Vagina (tissue), 2 donors: ENCODE measurements at regions not wholly inside any gene's neighbourhood (a gene's known extent, or its start where the extent isn't known, plus 50 kb on each side); places are given as distances from the start of the nearest gene placed in this dataset.

Experiments
- DNase-seq, 2 donors: peaks; one replicate each; pipeline ENCODE4 v3.0.0-alpha.2; 2017; ENCODE audit errors: extremely low spot score in 2 of 2
- H3K27ac ChIP-seq: fragments of 200-600 bp; sonication (generic); one replicate; pipeline ENCODE4 v1.5.1; 2019
- H3K27me3 ChIP-seq: fragments of 200-600 bp; sonication (generic); one replicate; pipeline ENCODE4 v1.5.1; 2019
- H3K36me3 ChIP-seq, 2 donors: fragments of 200-600 bp; sonication (generic); one replicate each; pipeline ENCODE4 v1.5.1; 2017 to 2019
- H3K4me1 ChIP-seq: fragments of 200-600 bp; sonication (generic); one replicate; pipeline ENCODE4 v1.5.1; 2019
- H3K4me3 ChIP-seq, 2 donors: fragments of 200-600 bp; sonication (generic); 1 replicate in 1 of 2; 2 replicates in 1 of 2; pipeline ENCODE4 v1.5.1; 2016 to 2019
- H3K9me3 ChIP-seq: fragments of 200-600 bp; sonication (generic); one replicate; pipeline ENCODE4 v1.5.1; 2019
- POLR2A ChIP-seq, 2 donors: fragments of 450-650 bp; IDR thresholded peaks; one replicate each; pipeline ENCODE4 v1.6.1; 2017; ENCODE audit warnings: antibody characterized with exemption in 2 of 2, mild to moderate bottlenecking in 2 of 2, moderate library complexity in 2 of 2
- POLR2AphosphoS5 ChIP-seq, 2 donors: sonication (generic); formaldehyde crosslinking; IDR thresholded peaks; one replicate each; pipeline ENCODE4 v1.9.0; 2017; ENCODE audit warnings: antibody characterized with exemption in 2 of 2, mild to moderate bottlenecking in 2 of 2, low read depth in 1 of 2; ENCODE audit not compliant: insufficient read depth in 1 of 2
- intact Hi-C: fragments of 100-400 bp; cut with DNase I; formaldehyde crosslinking; loops from one replicate; pipeline ENCODE4 v1.15.1; 2023
- TF ChIP-seq, protein P1 (sequence below), 3 experiments: fragments of 450-650 bp in 2 of 3; fragments of 200-600 bp in 1 of 3; sonication (generic) in 1 of 3; IDR thresholded peaks; one replicate each; pipeline ENCODE4 v1.5.1; 2017 to 2019; ENCODE audit warnings: antibody characterized with exemption in 3 of 3, mild to moderate bottlenecking in 2 of 3, moderate library complexity in 2 of 3

DNA sequence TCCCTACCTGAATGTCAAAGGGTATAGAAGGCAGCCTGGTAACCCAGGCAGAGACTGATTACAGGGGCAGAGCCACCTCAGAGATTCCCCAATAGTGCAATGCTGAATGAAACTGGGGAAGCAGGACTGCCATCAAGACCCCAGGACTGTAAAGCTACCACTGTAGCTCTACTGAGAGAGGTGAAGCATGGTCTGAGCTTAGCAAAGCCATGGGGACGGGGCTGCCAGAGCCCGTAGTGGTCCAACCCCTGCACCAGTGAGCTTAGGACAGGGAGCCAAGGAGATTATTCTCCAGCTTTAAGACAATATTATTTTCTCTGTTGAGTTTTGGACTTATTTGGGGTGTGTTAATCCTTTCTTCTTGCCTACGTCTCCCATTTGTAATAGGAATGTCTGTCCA lies 679.3 kb upstream of the GRAMD2B start:
- no peaks in the 10 kb centered on the region for H3K27me3 ChIP-seq
- no peaks in the 10 kb centered on the region for H3K4me1 ChIP-seq
- no peak overlapping the region for H3K27ac ChIP-seq
- intact Hi-C loops: no loop called here
- no peak for DNase-seq
- no peaks in the 10 kb centered on the region for H3K9me3 ChIP-seq
- no peak overlapping the region for H3K4me3 ChIP-seq
- H3K36me3 ChIP-seq: no peaks in the 10 kb centered on the region
- TF ChIP-seq POLR2A (IDR thresholded peaks at IDR 0.05) (no peak), POLR2AphosphoS5 (IDR thresholded peaks at IDR 0.05; ENCODE audit: insufficient read depth in 1 of 2, low read depth in 1 of 2) (no peak)
- TF ChIP-seq, protein P1, sequence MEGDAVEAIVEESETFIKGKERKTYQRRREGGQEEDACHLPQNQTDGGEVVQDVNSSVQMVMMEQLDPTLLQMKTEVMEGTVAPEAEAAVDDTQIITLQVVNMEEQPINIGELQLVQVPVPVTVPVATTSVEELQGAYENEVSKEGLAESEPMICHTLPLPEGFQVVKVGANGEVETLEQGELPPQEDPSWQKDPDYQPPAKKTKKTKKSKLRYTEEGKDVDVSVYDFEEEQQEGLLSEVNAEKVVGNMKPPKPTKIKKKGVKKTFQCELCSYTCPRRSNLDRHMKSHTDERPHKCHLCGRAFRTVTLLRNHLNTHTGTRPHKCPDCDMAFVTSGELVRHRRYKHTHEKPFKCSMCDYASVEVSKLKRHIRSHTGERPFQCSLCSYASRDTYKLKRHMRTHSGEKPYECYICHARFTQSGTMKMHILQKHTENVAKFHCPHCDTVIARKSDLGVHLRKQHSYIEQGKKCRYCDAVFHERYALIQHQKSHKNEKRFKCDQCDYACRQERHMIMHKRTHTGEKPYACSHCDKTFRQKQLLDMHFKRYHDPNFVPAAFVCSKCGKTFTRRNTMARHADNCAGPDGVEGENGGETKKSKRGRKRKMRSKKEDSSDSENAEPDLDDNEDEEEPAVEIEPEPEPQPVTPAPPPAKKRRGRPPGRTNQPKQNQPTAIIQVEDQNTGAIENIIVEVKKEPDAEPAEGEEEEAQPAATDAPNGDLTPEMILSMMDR (IDR thresholded peaks at IDR 0.05): no peak

DNA sequence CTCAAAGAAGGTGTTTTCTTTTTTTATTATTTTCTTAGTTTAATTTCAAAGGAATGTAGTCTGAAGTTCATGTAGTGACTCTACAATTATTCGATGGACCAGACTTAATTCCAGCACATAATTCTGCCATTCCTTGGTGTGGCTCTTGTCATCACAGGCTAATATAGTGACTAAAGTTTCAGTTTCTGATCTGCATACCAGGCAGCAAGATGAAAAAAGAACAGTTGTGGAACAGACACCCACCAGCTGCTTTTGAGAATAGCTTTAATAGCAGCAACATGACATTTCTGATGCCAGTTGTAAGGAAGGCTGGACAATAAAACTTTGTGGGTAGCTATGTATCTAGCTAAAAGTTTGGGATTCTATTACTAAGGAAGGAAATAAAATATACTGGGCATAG lies 676.3 kb upstream of the GRAMD2B start:
- Histone ChIP-seq H3K4me1 (no peaks in the 10 kb centered on the region), H3K27ac (no peak overlapping the region), H3K9me3 (no peaks in the 10 kb centered on the region), H3K36me3 (no peaks in the 10 kb centered on the region), H3K27me3 (no peaks in the 10 kb centered on the region), H3K4me3 (no peak overlapping the region)
- TF ChIP-seq POLR2A (IDR thresholded peaks at IDR 0.05): no peak
- TF ChIP-seq POLR2AphosphoS5 (IDR thresholded peaks at IDR 0.05; ENCODE audit: insufficient read depth in 1 of 2, low read depth in 1 of 2): no peak
- TF ChIP-seq, protein P1 (IDR thresholded peaks at IDR 0.05): no peak
- intact Hi-C loops: no loop called here
- no peak for DNase-seq

DNA sequence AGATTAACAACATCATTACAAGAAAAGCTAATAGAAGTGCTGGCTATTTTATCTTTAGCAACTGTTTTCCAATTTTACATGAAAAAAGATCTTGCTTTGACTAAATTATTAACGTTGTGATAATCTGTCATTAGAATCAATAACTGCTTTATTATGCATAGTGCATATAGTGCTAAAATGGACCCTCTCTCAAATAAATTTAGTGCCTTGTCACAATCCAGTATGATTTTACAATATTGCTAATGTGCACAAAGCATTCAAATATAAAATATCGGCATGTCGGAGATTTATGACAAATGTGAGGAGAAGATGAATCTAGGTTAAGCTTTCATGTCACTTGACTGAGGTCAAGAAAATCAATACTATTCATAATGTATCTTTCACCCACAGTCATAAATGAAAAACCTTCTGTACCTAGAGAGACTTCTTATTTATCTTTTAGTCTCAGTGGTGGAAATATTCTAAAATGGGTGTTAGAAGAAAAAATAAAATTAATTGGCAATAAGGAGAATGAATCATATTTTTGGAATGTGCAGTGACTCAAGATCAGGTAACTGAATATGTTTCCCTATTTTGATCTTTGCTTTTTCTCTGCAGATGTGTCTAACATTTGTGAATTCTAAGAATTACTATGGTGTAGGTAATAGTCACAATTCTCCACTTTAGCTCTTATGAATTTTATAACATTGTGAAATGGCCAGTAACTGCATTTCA lies 672.9 kb upstream of the GRAMD2B start:
- H3K9me3 ChIP-seq: no peaks in the 10 kb centered on the region
- H3K36me3 ChIP-seq: no peaks in the 10 kb centered on the region
- TF ChIP-seq, protein P1 (IDR thresholded peaks at IDR 0.05): no peak
- no peak for TF ChIP-seq POLR2AphosphoS5 (IDR thresholded peaks at IDR 0.05; ENCODE audit: insufficient read depth in 1 of 2, low read depth in 1 of 2)
- no peak for TF ChIP-seq POLR2A (IDR thresholded peaks at IDR 0.05)
- no peak overlapping the region for H3K4me3 ChIP-seq
- no peak for DNase-seq
- intact Hi-C loops: no loop called here
- H3K4me1 ChIP-seq: no peaks in the 10 kb centered on the region
- no peaks in the 10 kb centered on the region for H3K27me3 ChIP-seq
- no peak overlapping the region for H3K27ac ChIP-seq

DNA sequence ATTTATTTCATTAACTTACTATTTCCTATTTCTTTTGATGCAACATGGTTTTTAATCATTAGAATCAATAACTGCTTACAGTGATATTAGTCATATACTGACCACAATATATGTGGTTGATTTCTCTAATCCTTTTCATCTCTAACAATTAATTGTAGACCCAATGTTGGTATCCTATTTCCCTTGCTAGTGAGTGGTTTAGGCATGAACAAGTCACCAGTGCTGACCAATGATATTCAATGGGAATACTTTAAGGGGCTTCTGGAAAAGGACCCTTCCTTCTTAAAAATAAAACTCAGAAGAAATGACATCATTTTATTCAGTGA lies 672.4 kb upstream of the GRAMD2B start:
- intact Hi-C loops: no loop called here
- no peak overlapping the region for H3K27ac ChIP-seq
- H3K36me3 ChIP-seq: no peaks in the 10 kb centered on the region

DNA sequence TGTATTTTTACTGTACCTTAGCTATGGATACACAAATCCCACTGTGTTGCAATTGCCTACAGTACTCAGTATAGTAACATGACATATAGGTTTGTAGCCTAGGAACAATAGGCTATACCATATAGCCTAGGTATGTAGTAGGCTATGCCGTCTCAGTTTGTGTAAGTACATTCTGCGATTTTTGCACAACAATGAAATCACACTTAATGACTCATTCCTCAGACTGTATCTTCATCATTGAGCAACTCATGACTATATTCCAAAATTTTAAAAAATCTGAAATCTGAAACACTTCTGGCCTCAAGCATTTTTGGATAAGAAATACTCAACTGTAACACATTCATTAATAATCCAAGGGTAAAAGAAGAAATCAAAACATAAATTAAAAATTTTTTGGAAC lies 666.8 kb upstream of the GRAMD2B start:
- Histone ChIP-seq H3K9me3 (no peaks in the 10 kb centered on the region), H3K36me3 (no peaks in the 10 kb centered on the region), H3K4me3 (no peak overlapping the region), H3K27ac (no peak overlapping the region), H3K4me1 (no peaks in the 10 kb centered on the region), H3K27me3 (no peaks in the 10 kb centered on the region)
- DNase-seq: no peak
- no peak for TF ChIP-seq POLR2A (IDR thresholded peaks at IDR 0.05)
- TF ChIP-seq, protein P1 (IDR thresholded peaks at IDR 0.05): no peak
- intact Hi-C loops: no loop called here

More for the DNA sequence above, 672.4 kb upstream of the GRAMD2B start:
- Histone ChIP-seq H3K9me3 (no peaks in the 10 kb centered on the region), H3K4me1 (no peaks in the 10 kb centered on the region), H3K4me3 (no peak overlapping the region), H3K27me3 (no peaks in the 10 kb centered on the region)
- DNase-seq: no peak
- TF ChIP-seq POLR2AphosphoS5 (IDR thresholded peaks at IDR 0.05; ENCODE audit: insufficient read depth in 1 of 2, low read depth in 1 of 2): no peak
- TF ChIP-seq POLR2A (IDR thresholded peaks at IDR 0.05): no peak
- TF ChIP-seq, protein P1 (IDR thresholded peaks at IDR 0.05): no peak
